Stimulated activated CD8-positive, alpha-beta memory T cell treated with anti-CD3 and anti-CD28 coated beads, Interleukin-12 subunit alpha, Interleukin-12 subunit beta, amount 100 ng/mL, for 1 hour (primary cell): ENCODE measurements at regions not wholly inside any gene's neighbourhood (a gene's known extent, or its start where the extent isn't known, plus 50 kb on each side); places are given as distances from the start of the nearest gene placed in this dataset.

Source experiments
- DNase-seq: peaks from one replicate; pipeline ENCODE4 v3.0.0-alpha.2; 2020; ENCODE audit warnings: low read depth

DNA sequence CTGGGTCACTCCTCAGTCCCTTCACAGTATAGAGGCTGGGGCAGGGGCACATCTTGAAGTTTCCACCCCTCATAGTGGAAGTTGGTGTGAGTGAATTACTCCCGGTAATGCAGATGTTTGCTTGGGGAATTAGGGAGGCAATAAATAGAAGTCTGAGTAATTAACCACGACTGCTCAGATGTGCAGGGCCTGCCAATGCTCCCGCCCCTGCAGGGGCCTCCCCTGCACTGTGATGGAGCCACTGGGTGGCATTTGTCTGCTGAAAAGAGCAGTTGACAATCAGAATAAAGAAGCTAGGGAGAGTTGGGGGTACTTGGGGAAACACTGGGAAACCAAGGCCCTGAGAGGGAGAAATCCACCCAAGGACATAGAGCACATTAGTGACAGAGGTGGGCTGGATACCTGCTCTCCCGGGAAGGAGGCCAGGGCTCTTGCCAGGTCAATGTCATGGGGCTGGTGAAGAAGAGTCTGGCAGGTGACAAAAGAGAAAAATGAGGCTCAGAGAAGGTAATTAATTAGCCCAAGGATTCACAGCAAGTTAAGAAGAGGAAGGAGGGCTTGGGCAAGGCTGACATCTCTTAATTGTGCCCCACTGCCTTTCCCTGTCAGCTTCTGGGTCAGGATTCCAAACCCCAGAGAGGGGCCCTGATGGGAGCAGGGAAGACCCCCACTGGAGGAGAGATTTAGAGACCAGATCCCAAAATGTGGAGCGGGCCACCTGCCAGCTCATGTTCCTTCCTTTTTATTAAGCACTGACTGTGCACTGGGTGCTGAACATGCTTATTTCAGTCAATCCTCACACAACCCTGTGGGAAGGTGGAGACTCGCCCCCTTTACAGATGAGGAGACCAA lies 436.2 kb downstream of the MATN1 start:
- no peak for DNase-seq

DNA sequence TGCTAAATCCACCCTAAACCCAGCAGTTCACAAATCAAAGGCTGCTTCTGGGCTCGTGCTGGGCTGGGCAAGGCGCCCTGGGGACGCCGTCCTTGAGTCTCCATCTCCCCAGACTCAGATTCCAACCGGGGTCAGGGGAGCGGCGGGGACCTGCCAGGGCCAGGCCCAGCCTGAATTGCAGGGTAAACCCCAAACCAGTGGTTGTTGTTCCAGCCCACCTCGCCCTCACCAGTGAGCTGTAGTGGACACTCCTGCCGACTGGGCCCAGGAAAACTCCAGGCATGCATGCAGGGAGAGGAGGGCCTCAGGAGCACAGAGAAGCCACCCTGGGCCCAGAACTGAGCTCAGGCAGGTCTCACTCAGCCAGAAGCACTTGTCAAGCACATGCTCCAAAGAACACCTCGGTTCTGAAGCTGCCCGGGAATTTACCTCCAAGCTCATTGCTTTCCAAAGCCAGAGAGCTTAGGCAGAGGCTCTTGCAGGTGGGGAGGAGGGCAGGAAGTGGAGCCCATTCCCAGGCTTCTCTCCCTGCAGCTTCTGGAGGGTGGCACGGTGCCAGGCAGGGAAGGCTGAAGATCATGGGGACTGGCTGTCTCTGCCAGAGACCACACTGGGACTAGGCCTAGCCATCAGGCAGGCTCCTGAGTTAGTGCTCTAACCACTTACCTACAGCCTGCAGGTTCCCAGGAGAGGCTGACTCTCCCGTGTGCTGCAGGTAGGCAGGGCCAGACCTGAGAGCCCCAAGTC lies 437.0 kb downstream of the MATN1 start:
- DNase-seq, result no peak

DNA sequence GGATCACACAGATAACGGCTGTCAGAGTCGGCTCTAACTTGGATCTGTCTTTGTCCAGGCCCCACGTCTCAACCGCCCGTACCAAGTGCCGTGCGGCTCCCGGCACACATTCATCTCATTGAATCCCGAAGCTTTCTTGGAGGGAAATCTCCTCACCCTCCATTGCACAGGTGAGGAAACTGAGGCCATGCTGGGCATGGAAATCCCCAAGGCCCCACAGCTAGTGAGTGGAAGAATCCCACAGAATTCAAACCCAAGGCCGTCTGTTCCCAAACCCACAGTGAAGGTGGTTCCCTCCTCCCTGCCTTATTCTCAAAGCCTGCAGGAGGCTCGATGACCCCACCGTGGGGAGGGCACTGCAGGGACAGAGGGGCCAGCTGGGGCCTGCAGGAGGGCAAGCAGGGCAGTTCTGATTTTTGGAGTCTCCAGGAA lies 437.9 kb downstream of the MATN1 start:
- no peak for DNase-seq

DNA sequence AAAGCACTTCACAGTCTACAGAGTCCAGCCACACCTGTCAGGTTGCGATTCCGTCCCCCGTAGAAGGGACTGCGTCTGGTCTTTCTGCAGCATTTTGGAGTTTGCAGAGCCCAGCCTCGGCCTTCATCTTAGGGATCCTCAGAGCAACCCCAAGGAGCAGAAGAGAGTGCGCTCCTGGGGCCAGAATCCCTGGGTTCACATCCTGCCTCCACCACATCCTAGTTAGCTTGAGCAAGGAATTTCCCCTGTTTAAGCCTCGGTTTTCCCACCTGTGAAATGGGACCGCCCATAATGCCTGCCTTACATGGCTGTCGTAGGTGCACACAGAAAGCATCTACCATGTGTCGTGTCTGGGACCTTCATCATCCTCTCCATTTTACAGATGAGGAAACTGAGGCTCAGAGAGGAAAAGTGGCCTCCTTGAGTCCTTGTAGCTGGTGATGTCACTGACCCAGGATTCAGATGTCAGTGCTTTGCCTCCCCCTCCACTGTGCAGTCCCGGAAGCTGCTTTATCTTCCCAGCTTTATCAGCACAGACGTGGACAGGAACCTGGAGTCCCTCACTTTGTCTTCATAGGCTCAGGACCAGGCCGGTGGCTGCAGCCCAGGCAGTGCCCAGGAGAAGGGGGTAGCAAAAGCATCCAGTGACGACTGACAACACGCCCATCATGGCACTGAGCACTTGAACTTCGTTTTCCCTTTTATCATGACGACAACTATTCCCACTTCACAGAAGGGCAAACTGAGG lies 438.5 kb downstream of the MATN1 start:
- DNase-seq, result no peak

DNA sequence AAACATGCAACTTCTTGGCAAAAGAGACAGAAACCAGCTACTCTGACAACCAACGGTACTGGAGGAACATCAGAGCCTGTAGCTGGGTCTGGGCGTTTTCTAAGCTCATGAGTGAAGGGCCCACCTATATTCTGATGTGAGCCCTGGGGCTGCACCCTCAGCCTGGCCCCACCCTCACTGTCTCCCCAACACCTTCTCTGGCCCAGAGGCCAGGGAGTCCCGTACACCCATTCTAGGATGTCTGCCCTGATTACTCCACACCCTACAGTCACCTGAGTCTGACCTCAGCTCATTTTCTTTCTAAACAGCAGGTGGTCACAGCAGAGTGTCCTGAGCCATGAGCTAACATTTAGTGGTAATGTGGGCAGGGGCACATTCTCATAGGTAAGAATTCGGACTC lies 439.2 kb downstream of the MATN1 start:
- DNase-seq, result no peak

DNA sequence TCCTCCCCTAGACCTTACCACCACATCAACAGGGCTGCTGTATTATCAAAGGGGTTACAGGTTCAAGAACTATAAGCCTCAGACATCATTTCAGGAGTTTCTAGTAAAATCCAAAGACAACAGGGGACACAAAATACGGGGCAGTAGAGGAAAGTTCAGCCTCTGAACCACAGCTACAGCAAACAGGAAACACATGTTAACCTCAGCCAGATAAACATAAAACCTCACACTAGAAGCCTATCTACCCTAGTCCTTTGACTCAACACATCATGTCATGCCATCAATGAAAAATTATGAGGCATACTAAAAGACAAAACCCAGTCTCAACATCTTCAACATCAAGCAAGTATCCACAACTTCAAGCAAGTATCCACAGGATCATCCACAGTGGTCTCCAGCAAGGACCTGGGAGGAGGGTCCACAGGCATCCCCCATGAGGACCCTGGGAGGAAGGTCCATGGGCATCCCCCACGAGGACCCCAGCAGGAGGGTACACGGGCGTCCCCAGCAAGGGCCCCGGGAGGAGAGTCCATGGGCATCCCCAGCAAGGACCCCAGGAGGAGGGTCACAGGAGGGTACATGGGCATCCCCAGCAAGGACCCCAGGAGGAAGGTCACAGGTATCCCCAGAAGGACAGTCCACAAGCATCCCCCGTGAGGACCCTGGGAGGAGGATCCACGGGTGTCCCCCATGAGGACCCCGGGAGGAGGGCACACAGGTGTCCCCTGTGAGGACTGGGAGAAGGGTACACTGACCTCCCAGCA lies 440.0 kb downstream of the MATN1 start:
- no peak for DNase-seq

DNA sequence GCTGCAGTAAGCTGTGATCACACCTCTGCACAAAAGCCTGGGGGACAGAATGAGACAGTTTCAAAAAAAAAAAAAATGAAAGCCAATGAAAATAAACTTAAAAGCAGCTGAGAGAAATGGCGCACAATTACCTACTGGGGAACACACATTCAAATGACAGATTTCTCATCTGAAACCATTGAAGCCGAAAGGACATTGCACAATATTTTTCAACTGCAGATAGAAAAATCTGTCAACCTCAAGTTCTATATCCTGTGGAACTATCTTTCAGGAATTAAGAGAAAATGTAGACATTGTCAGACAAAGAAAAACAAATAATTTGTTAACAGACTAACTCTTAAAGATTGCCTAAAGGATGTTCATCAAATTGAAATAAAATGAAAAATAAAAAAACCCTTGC lies 442.8 kb downstream of the MATN1 start:
- no peak for DNase-seq

DNA sequence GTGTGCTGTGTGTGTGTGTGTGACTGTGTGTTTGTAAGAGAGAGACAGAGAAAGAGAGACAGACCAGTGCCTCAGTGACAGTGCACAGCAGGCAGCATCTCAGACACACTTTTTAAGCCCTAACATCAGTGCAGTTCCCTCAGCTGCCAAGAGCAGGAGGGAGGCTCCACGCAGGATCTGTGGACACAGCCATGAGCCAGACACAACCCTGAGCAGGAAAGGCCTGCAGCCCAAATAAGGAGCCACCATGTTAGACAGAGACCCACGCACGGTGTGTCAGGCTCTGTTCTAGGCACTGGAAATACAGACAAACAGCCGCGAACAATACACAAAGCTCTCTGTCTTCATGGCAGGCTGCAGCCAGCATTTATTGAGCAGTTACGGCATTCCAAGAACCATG lies 445.5 kb downstream of the MATN1 start:
- no peak for DNase-seq

DNA sequence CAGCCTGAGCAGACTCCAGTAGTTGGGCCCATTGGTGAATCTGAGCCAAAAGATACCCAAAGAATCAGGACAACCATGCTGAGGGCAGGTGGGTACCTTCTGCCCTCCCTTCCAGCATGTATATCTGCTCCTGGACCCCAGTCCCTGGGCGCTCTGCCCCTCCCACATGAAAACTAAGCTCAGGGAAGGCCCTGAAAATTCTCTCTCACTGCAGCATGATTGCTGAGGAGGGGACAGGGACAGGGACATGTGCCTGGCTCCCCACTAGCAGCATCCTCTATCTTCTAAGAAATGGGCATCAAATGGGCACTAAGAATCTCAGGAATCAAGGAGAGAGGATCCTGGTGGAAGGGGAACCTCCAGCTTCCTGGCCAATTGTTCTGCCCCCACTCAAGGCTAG lies 446.0 kb downstream of the MATN1 start:
- DNase-seq, result no peak

DNA sequence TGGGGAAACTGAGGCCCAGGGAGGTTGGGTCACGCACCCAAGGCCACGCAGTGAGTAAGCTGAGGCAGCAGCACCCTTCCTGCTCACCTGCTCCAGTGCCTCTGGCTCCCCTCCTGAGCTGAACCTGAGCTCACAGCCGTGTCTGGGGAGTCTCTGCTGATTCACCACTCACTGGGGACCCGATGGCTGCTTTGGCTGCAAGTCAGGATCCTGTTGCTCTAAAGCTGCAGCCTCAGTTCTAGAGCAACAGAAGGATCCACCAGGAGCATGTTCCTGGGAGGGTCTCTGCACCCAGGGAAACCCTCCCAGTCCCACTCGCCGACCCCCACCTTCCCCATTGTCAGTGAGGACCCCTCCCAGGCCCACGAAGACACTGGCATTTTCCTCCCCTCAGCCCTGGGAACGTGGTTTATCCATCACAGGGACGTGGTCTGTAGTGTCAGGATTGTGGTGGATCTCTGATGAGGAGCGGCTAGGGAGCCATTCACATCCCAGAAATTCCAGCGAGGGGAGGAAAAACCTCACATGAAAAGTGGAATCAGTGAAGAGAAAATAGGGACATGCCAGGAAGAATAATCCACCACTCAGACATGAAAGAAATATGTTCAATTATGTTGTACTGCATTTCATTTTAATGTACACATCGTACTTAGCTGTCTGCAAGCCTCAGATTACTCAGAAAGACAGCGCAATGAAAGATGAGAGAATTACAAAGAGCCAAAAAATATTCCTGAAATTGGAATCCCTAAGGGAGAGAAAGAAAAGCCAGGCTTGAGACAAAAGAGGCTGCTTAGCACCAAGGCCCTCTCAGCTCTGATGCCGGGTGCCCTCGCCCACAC lies 447.2 kb downstream of the MATN1 start:
- DNase-seq, result no peak

DNA sequence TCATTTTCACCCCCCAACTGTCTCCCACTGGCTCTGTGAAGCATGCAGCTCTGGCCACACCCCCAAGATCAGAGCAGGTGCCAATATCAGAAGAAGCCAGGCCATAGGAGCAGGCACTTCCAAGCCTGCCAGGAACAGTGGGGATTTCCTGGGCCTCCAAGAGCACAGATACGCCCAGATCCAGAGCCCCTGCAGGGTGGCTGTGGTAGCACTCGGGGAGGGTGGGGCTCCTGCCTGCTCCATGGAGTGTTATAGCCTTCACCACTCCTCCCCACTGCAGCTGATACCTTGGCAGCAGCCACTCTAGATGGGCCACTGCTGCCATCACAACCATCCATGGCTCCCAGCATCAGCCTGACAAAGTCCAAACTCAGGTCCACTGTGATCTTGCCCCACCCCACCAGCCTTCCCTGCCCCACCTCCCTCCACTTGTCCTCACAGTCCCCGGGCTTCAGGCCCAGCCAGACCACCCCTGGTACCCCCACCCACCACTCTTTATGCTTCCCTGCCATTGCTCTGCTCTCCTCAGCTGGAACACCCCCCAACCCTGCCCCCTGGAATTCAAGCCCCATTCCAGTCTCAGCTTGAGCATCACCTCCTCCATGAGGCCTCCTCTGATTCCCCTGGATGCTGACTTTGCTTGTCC lies 448.3 kb downstream of the MATN1 start:
- no peak for DNase-seq

DNA sequence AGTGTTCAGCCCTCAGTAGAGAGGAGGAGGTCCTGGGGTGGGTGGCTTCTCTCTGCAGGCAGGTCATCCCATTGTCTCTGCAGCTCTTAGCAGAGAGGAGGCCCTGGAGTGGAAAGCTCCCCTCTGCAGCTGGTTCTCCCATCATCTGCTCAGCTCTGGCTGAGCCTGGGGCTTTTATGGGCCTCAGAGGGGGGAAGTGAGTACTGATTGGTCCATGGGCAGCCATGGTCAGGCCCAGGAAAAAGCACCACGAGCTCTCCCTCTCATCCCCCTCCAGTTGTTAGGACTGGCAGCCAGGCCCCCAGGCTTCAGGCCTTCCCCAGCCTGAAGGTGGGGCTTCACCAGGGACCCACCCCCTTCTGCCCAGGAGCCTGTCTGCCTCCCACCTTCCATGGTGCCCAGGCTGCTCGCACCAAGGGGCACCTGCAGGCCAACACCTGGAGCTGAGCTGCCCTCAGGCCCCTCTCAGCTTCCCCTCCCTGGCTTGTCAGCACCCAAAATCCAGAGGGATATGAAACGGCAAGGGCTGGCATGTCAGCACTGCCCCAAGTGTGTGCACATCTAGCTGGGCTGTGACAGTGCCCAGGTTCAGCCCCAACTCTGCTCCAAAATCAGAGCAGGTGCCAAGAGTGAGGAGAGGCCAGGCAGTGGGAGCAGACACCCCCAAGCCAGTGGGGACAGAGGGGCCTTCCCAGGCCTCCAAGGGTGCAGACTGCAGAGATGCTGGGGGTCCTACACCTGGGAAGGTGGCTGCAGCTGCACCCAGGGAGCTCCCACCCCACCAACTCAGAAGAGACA lies 449.0 kb downstream of the MATN1 start:
- DNase-seq, result no peak

DNA sequence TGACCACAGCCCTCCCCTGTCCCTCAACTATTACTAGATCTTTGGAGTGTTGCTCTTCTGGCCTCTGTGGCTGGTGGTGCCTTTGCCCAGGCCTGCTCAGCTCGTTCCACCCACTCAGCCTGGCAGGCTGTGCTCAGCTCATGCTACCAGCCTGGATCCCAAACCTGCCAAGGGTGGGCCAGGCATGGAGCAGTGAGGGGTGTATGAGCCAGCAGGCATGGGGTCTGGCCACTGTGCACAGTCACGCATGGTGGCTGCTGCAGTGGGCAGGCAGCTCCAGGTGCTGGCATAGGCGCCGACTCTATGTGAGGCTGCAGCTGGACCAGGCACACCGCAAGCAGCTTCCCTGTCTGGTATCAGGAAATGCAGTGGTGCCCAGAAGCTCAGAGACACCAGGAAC lies 449.9 kb downstream of the MATN1 start:
- DNase-seq, result no peak

DNA sequence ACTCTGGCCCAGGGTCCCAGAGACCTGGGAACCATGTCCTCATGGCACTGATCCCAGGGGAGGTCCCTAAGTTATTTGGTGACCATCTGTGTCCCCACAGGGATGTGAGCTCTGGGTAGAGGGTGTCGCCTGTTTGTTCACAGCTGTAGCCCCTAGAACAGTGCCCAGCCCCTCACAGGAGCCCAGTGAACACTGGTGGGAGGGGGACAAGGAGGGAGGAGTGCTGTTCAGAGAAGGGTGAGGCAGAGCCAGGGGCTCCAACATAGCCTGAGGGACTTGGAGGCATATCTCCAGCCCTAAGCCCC lies 450.4 kb downstream of the MATN1 start:
- DNase-seq, result no peak

DNA sequence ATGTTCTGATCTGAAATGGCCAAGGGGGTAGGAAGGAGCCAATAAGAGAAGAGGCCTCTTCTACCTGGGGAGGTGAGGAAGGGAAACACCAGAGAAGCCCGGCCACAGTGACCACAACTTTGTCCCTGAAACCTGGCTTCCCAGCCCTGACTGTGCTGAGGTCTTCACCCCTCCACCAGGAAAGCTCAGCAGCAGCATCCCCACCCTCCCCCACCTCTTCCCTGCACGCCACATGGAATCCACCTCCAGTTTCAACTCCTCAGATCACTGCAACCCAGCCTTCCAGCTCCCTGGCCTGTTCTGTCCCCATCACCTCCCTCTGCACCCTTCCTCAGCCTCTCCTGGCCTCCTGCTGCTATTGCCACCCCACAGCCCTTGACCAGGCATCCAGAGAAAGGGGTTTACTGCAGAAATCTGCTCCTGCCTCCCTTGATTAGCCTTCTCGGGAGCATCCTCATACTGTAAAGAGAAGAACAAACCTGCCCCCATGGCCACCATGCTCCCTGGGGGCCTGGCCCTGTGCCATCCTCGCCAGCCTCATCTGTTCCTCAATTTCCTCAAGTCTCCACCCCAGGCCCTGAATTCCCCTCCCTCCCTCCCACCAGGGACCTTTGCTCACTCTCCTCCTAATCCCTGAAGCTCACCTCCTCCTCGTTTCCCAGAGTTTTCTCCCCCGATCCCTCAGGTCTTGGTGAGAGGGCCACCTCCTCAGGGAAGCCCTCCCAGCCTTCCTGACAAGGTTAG lies 450.9 kb downstream of the MATN1 start:
- no peak for DNase-seq

DNA sequence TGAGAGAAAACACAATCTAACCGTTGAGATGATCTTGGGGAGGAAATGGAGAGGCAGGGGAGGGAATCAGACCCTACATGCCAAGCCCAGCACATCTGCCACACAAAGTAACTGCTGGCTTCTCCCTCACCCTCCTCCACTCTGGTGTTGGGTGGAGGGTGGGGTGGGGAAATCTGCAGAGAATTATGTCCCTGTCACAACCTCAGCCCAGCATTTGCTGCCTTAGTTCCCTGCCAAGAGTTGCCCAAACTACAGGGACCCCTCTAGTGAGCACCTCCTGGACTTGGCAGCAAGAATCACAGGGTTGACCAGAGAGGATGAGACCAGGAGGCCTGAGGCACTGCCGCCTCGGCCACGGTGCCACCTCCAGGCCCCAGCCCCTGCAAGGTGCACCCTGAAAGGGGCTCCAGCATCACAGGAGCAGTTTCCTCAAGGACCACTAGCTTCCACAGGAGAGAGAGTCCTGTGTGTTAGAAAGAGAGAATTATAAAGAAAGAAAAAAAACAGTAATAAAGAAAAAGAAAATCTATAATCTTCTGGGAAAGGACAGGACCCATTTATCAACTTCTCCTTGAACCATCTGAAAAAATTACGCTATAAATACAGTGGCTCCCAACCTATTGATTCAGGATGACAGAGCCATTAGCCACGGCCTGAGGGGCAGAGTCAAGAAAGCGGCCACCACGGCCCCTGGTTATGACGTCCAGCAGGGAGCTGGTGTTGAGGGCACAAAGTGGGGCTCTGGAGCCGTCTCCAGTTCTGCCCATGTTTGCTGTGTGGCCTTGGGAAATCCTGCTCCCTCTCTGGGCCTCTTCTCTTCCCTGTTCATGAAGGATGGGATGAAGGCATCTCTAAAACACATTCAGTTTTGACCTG lies 451.7 kb downstream of the MATN1 start:
- no peak for DNase-seq

DNA sequence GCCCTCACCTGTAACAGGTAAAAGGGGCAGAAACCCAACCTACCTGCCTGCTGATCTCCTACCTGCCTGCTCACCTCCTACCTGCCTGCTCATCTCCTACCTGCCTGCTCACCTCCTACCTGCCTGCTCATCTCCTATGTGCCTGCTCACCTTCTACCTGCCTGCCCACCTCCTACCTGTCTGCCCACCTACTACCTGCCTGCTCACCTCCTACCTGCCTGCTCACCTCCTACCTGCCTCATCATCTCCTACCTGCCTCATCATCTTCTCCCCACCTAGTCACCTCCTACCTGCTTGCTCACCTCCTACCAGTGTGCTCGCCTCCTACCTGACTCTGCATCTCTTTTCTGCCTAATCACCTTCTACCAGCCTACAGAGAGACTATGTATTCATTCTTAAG lies 452.9 kb downstream of the MATN1 start:
- no peak for DNase-seq
